IPS-NIHi7 (cell line): ENCODE measurements at regions not wholly inside any gene's neighbourhood (a gene's known extent, or its start where the extent isn't known, plus 50 kb on each side); places are given as distances from the start of the nearest gene placed in this dataset.
A peak's percentile ranks its signal among the peaks of the same experiment; 100 is the strongest.
"Not testable (repeated sequence)": the region's sequence is repeated elsewhere in the genome, so short reads cannot be mapped to it uniquely, and the experiment has no call there.

Experiments
- DNase-seq: peaks from one replicate; pipeline ENCODE4 v3.0.0; 2012; ENCODE audit warnings: mixed read lengths; ENCODE audit errors: extremely low spot score

DNA sequence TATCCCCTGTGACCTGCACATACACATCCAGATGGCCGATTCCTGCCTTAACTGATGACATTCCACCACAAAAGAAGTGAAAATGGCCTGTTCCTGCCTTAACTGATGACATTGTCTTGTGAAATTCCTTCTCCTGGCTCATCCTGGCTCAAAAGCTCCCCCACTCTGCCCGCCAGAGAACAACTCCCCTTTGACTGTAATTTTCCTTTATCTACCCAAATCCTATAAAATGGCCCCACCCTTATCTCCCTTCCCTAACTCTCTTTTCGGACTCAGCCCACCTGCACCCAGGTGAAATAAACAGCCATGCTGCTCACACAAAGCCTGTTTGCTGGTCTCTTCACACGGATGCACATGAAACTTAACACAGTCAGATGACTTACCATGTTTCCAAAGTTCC, 403.8 kb downstream of the TBC1D32 start:
- not testable (repeated sequence) for DNase-seq

DNA sequence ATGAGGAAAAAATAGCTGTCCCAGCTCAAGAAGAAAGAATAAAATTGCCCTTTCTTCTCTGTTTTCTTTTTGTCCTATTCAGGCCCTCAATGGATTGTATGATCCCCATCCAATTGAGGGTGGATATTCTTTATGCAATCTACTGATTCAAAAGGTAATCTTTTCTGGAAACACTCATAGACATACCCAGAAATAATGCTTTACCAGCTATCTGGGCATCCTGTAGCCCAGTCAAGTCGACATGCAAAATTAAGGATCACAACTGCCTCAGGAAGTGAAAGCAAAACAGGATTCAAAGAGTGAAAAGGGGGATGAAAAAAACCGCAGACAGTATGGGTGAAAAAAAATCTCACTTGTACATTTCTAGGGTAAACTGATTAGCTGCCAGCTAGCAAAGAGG, 410.1 kb downstream of the TBC1D32 start:
- no peak for DNase-seq

DNA sequence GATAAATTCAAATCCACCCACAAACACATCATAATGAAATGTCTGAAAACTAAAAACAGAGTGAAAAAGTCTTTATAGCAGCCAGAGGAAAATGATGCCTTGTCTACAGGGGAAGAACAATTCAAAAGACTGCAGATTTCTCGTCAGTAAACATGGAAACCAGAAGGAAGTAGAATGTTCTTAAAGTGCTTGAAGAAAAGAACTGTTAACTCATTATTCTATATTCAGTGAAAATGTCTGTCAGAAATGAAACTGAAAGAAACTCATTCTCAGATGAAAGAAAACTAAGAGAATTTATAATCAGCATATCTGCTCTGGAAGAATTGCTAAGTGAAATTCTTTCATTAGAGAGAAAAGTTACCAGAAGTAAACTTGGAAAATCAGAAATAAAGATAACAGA, 416.1 kb downstream of the TBC1D32 start:
- DNase-seq = no peak

DNA sequence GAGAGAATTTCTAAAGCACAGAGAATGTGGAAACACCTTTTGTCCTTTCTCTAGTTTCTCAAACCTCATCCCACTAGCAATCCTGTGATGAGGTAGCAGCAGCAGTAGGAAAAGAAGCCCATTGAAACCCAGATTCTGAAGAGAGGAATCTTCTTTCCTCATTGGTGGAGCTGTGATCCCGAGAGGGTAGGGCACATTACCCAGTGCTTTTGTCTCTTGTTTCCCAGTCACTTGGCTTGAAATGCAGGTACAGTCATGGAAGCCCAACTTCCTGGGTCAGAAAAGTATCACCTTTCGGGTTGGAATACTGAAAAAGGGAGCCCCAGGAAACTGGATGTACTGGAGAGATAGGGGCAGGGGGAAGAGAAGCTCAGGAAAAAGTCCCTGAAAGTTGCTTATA, 417.4 kb downstream of the TBC1D32 start:
- peak; percentile 9 for DNase-seq

DNA sequence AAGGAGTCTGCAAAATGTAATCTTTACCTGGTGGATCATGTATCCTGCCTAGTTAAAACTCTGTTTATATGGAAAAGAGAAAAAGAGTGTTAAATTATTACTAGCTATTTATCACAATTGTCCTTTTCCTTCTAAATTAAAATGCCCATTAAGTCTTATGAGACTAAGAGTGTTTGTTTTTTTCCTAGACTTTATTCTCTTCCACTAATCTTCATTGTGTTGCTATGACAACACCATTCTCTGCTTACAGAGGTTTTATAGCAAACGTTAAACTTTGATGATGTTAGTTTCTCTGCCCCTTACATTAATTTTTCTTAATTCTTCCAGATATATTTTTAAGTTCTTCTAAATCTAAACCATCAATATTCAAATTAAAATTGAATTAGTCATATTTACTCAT, 420.8 kb downstream of the TBC1D32 start:
- DNase-seq = no peak

DNA sequence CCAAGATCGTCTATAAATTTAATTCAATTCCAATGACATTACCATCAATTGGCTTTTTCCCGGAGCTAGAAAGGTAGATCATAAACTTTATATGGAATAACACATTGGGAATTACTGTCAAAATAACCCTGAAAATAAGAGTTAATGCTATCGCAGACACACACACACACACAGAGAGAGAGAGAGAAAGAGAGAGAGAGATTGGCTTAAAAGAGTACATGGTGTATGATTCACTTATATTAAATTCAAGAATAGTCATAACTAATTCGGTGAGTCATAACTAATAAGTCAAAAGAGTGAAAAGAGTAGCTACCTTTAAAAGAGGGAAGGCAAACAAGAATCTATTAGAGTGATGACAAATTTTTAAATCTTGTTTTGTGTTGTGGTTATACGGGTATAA, 425.5 kb downstream of the TBC1D32 start:
- DNase-seq = no peak

DNA sequence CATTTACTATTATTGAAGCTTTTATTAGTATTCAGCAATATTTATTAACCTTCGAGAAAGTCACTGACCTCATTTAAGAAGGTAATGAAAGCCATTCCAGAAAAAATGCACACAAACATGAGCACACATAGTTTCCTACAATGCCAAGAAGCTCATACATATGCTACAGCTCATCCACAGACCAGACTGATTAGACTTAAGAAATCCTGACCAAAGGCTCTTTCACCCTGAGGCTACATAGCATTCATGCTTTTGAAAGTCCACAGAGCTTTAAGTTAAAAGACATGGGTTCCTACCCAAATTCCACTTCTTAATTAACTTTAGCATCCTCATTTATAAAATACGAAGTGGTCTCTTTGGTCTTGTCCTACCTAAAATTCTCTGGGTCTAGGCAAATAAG, 430.4 kb downstream of the TBC1D32 start:
- DNase-seq = no peak

DNA sequence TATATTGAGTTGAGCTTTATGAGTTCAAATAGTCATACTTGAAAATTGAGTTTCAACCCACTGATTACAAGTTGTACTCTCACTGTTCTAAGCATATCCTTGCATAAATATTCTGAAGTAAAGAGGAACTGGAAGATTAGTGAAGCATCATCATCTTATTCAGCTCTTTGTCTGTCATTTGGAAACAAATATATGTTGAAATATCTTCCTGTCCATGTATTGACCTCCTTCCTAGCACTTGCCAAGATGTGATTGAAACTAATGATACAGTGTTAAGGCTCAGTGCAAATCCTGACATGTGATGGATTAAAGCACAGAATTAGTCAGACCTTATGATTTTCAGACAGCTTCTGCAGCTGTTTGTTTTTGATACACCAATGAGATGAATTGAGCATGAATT, 434.3 kb downstream of the TBC1D32 start:
- DNase-seq = no peak

DNA sequence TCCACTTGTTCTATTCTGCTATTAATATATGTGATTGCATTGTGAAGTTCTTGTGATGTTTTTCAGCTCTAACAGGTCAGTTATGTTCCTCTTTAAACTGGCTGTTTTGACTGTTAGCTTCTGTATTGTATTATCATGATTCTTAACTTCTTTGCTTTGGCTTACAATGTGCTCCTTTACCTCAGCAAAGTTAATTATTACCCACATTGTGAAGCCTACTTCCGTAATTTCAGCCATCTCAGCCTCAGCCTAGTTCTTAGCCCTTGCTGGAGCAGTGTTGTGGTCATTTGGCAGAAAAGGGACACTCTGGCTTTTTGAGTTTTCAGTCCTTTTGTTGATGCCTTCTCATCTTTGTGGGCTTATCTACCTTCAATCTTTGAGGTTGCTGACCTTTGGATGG, 440.2 kb downstream of the TBC1D32 start:
- DNase-seq = no peak

DNA sequence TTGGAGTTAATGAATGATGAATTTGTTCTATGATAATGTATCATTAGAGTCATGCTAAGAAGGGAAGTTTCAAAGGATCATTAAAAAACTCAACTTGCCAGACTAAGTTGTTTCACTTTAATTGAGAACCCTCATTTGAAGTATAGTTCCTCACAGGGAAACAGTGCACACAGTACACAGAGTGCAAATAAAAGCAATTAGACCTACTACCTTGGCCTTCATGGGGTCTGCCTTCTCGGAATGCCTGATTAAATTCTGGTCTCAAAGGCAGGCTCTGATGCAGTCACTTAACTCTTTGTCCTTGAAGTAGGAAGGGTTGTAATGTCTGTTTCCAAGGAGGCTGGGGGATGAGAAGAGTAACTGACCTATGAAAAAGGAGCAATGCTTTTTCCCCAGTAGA, 457.3 kb downstream of the TBC1D32 start:
- no peak for DNase-seq

DNA sequence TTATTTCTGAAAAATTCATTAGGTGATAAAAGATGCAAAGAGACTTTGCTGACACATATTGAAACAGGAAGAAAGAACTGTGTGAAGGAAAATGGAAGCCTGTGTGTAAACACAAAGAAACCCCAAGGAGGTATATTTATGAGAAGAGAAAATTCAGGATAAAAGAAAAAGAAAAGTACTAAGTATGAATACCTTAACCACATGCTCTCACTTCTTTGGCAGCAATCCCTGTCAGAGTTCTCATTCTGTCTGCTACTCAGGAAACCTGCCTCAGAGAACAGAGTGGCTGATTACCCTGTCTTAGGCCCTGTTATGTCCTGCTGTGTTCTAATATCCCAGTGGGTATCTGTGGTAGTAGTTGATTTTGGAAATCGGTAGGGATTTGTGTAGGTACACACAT, 457.9 kb downstream of the TBC1D32 start:
- DNase-seq = no peak

DNA sequence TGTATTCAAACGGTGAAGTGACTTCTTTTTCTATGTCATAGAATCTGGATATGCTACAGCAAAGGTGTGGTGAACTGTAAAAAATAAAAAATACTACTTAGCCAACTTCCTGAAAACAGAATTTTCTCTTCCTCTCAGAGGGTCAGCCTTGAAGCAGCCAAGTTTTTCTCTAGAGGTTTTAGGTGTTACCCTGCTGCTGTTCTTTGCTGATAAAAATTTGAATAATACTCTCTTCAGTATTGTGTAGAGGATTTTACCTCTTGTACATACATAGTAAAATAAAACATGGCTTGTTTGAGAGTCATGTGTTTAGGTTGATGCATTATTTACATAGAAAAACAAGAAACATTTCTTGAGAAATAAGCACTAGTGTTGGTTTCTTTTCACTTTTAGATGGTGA, 458.4 kb downstream of the TBC1D32 start:
- DNase-seq = no peak

DNA sequence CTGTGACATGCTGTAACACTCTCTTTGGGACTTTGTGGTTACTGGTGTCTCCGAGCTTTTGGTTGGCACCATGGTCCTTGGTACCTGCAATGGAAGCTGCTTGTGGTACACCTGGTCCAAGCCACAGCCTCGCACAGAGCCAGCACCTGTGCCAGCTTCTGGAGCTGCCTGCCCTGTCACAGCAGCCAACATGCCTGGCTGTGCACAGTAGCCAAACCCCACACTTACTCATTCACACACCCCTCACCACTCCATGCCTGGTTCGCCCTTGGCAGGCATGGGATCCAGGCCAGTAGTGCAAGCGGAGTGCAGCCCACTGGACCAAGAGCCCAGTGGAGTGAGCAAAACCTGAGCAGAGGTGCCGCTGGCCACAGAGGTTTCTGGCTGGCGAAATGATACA, 459.9 kb downstream of the TBC1D32 start:
- DNase-seq = no peak

DNA sequence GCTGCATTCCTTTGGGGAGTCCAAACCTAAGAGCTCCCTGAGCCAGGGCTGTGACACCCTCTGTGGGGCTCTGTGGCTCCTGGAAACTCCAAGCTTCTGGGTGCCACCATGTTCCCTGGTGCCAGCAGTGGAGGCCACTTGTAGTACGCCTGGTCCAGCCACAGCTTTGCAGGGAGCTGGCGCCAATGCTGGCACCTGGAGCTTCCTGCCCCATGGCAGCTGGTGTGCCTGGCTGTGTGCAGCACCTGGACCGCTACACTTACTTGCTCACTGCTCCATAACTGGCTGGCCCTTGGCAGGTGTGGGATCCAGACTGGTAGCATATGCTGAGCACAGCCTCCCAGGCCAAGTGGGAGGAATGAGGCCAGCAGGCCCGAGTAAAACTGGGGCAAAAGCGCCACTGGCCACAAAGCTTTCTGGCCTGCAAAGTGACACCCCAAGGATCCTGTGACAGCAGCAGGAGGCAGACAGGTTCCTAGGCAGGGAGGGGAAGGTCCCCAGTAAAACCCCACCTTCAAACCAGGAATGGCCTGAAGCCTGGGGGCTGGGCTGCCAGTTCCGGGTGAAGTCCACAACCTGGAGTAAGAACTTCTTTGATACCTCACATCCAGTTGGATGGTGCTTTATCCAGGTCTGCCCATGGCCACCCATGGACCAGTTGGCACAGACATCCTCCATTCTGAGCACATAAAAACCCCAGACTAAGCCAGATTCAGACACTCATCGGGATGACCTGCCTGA, 461.0 kb downstream of the TBC1D32 start:
- no peak for DNase-seq

DNA sequence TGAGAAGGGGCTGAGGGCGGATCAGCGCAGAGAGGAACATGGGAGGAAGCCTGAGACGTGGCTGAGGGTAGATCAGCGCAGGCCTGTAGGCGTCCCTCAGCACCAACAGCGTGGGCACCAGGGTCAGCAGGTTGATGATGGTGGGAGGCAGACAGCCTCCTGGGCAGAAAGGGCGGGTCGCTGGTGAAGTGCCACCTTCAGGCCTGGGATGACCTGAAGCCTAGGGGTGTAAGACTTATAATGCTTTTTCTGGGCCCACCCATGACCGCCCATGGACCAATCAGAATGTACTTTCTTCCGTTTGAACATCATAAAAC, 462.1 kb downstream of the TBC1D32 start:
- no peak for DNase-seq

DNA sequence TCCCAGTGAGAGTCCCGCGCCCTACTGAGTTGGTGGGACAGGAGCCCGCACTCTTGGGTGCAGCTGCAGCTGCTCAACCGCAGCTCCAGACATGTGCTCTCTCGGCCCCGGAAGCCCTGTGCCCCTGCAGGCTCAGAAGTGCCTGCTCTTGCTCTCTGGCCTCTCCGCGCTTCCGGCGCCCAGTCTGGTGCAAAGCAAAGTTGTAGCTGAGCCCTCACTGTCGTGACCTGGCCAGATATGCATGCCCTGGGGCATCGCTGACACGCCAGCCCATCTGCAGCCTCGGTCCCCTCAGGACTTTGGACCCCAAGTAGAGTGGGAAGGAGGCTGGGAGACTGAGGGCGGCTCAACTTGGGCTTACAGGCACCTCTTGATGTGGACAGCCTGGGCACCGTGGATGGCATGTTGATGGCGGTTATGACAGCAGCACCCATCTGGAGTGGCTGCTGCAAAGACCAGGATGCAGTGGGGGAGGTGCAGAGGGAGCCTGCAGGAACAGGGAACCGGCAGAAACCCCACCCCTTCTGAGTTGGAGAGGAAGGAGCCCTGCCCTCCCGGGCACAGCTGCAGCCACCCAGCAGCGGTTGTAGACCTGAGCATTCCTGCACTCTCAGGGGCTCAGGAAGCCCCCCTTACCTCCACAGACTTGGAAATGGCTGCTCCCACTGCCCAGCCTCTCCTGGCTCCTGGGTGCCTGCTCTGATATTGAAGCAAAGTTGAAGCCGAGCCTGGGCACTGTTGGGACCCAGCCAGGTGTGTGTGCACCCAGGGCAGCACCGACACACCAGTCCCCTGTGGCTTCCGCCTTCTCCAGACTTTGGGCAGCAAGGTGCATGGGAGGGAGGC, 462.6 kb downstream of the TBC1D32 start:
- no peak for DNase-seq

DNA sequence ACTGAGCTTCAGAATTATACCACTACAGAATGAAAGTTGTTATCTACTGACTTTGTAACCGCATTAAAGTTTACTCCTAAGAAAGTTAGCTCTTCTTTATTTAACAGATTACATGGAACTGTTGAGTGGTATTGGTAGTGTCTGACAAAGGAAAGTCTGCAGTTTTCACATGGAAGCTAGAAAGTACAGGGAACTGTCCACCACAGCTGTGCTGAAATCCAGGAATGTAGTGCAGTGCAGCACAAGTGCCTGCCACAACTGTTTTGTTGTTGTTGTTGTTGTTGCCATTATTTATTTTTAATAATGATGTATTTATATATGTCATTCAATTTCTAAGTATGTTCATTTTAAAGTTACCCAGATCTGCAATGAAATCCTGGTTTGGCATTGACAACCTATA, 464.9 kb downstream of the TBC1D32 start:
- DNase-seq = peak; percentile 42

DNA sequence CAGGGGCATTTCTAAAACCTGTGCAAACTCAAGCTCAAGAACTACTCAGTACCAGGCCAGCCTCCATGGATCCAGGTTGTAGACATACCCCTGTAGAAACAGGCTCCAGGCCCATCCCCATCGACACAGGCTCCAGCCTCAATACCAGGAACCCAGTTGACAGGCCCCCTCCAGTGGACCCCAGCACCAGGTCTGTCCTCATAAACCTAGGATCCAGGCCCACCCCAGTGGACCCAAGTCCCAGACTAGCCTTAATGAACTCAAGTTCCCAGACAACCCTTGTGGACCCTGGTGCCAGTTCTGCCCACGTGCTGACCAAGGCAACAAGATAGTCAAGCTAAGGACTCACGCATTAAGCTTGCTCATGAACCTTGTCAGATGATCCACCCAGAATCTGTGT, 476.9 kb downstream of the TBC1D32 start:
- no peak for DNase-seq

DNA sequence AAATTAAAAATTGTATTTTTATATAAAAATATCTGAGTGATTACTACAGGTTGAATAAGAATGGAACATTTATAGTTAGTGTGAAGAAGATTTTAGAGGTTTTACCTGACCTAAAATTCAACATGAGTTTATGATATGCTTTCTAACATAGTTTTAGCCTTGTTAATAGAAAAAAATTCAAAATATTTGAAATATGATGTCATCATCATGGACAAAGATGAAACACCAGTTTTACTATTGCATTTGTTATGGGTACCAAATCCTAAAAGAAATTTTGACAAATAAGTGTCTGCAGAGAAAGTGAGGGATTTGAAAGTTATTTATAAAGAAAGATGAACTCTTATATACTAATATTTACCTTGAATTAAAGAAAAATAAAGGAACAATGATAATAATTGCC, 479.7 kb downstream of the TBC1D32 start:
- DNase-seq = no peak

DNA sequence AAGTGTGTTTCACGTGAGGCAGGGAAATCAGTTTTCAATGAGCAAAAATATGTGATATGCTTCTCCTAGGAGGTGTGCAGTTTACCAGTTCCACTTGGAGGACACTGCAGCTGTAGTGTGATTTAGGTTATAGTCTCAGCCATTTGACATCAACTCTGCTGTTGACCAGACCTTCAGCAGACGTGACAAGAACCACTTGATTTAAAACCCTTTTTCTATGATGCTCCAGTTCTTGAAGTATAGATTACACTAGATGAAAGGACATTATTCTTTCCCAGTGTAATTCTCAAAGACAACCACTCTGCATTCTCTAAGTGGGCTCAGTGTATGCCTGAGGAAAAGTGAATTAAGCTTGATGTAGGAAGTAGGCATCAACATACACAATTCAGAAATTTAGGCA, 480.8 kb downstream of the TBC1D32 start:
- DNase-seq = no peak

DNA sequence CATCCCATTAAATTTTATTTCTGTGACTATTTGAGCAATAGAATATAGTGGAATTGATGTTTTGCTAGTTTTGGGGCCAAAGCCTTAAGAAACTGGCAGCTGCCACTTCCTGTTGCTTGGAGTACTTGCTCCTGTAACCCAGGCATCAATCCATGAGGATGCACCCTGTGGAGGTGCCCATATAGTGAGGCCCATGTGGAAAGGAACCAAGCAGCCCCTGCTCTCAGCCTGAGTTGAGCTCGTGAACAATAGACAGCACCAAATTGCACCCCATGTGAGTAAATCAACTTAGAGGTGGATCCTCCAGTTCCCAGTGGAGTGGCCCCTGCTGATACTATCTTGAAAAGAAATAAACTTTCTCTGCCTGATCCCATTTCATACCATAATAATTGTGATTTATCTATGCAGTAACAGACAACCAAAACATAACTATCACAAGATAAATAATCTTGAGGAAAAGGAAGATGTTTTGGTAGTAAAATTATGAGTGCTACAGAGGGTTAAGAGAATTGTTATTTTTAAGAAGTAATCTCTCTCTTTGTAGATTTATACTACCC, 481.9 kb downstream of the TBC1D32 start:
- no peak for DNase-seq

DNA sequence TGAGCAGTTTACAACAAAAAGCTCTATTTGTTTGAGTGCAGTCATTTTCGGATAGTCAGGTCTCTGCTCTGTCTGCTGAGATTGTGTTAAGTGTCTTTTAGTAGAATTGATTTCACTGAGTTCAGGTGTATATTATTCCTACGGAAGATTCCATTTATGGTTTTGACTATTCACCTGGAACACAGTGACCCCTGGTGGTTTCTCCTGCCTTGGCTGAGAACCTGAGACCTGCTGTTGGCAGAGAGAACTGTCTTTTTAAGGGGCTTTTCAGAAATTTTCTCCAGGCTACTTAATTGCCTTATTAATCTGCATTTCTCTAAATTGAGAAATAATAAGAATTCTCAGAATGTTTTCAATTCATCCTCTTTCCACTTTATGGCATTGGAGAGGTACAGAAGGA, 508.0 kb downstream of the TBC1D32 start:
- peak; percentile 53 for DNase-seq

DNA sequence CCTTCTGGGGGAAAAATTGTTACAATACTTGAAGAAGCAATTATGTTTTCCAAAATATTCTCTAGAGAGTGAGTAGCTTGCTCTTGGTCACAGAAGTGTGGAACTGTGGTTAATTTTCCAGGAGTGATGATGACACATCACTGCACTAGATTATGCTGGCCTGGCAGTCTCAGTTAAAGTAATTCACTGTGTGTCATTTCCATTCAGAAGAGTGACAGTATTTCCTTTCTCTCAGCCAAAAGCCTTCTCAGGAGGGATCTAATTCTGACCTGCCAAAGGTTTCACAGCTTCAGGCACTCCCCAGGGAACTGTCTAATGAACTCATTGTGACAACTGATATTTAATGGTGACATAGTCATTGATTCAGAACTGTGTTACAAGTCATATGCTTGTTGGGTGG, 517.5 kb downstream of the TBC1D32 start:
- no peak for DNase-seq
